GM12865 (cell line): ENCODE measurements at regions not wholly inside any gene's neighbourhood (a gene's known extent, or its start where the extent isn't known, plus 50 kb on each side); places are given as distances from the start of the nearest gene placed in this dataset.

ENCODE experiments used
- DNase-seq: peaks from one replicate; pipeline ENCODE4 v3.0.0; 2010; ENCODE audit warnings: low read depth
- H3K4me3 ChIP-seq: 2 replicates; pipeline ENCODE4 v1.5.1; 2011; ENCODE audit warnings: mild to moderate bottlenecking, low read depth, low read length, control low read depth
- TF ChIP-seq, protein P1 (sequence below): IDR thresholded peaks from 2 replicates; pipeline ENCODE4 v1.5.1; 2011; ENCODE audit warnings: low read length, control low read depth, low read depth, inconsistent platforms; ENCODE audit not compliant: insufficient read depth; ENCODE audit errors: missing control alignments

DNA sequence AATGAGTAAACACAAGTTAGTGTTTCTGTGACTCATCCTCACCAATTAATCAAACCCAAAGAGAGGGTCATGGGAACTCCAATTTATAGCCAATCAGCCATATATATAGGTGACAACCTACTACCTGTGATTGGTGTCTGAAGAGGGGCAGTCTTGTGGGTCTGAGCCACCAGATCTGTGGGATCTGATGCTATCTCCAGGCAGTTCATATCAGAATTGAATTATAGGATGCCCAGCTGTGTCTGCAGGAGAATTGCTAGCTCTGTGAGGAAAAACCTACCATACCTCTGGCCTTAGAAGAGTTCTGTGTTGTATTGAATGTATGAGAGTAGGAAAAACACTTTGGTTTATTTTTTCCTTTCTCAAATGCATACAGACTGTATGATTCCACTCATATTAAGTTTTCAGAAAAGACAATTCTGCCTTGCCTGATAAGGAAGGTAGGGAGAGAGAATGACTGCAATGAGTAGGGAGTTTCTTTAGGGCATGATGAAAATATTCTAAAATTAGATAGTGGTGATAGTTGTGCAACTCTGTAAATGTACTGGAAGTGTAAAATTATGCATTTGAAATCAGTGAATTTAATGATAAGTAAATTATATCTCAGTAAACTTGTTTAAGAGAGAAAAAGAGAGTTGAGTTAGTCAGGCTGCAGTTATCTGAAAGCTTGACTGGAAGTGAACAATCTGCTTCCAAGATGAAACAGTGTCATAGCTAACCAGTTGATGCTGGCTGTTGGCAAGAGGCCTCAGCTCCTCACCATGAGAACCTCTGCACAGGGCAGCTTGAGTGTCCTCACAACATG is 274.9 kb downstream of the AUH start:
- DNase-seq = no peak
- H3K4me3 ChIP-seq = no peak overlapping the region
- TF ChIP-seq, protein P1, sequence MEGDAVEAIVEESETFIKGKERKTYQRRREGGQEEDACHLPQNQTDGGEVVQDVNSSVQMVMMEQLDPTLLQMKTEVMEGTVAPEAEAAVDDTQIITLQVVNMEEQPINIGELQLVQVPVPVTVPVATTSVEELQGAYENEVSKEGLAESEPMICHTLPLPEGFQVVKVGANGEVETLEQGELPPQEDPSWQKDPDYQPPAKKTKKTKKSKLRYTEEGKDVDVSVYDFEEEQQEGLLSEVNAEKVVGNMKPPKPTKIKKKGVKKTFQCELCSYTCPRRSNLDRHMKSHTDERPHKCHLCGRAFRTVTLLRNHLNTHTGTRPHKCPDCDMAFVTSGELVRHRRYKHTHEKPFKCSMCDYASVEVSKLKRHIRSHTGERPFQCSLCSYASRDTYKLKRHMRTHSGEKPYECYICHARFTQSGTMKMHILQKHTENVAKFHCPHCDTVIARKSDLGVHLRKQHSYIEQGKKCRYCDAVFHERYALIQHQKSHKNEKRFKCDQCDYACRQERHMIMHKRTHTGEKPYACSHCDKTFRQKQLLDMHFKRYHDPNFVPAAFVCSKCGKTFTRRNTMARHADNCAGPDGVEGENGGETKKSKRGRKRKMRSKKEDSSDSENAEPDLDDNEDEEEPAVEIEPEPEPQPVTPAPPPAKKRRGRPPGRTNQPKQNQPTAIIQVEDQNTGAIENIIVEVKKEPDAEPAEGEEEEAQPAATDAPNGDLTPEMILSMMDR = no peak

DNA sequence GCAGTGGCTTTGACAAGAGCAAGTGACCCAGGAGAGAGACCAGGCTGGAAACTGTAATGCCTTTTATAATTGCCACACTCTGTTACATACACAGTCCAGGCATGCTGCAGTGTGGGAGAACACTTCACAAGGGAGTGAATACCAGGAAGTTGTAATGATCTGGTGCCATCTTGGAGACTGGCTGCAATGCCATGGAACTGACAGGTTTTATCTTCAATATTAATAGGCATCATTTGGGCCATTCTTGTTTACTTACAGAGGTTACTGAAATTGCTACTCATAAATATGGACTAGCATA is 274.3 kb downstream of the AUH start:
- no peak overlapping the region for H3K4me3 ChIP-seq
- TF ChIP-seq, protein P1 = no peak
- DNase-seq = no peak

DNA sequence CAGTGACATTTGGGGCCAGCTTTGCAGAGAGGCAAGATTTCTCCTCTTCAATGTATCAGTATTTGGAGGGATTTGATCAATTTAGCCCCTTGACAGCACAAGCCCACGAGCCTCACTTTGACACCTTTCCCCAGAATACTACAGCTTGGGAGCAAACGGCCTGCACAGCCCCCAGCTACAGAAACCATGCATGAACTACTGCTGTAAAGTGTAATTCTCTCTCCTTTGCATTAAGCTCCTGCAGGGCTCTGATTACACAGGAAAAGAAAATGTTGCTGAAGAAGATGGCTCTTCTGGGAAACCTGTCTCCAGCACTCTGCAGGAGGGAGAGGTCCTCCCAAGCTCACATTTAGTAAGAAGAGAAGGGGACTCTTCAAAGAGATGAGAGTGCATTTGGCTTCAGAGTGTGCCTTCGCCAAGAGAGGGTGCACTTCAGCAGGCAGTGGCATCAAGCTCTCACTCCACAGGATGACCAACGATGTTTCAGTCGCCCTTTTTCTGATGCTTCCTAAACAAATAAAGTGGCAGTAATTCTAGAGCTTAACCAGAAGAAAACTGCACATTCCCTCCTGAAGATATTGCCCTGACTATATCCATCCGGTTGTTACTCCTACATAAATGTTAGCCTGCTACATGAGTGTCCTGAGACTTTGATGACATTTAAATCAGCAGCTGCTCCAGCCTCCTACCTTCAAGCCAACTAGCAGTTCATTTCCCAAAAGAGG is 272.2 kb downstream of the AUH start:
- TF ChIP-seq, protein P1 = peak; percentile 38
- peak; percentile 33 for DNase-seq
- no peak overlapping the region for H3K4me3 ChIP-seq

DNA sequence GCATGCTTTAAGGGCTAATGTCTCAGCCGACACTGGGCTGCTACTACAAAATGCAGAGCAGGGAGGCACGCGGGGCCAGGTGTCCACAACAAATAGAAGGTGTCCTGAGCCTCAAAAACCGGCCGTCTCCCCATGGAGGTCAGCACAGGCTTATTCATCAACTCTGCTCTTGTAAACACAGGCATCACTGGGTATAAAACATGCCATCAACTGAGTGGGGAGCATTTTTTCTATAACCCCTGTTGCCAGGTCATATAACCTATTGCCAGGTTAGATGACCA is 271.6 kb downstream of the AUH start:
- DNase-seq = no peak
- TF ChIP-seq, protein P1 = no peak
- no peak overlapping the region for H3K4me3 ChIP-seq

DNA sequence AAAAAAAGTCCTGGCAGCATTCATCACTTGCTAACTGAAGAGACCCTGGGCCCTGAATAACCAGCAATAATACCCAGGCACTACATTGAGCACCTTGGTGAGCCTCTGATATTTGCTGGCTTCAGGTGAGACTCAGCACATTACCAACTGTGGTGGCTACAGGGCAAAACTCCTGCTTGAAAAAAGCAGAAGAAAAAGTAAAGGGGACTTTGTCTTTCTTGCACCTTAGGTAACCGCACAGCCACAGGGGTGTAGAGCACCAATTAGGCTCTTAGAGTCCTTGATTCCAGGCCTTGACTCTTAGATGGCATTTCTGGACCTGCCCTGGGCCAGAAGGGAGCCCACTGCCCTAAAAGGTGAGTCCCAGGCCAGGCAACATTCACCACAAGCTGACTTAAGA is 269.5 kb downstream of the AUH start:
- H3K4me3 ChIP-seq = no peak overlapping the region
- TF ChIP-seq, protein P1 = no peak
- DNase-seq = no peak

DNA sequence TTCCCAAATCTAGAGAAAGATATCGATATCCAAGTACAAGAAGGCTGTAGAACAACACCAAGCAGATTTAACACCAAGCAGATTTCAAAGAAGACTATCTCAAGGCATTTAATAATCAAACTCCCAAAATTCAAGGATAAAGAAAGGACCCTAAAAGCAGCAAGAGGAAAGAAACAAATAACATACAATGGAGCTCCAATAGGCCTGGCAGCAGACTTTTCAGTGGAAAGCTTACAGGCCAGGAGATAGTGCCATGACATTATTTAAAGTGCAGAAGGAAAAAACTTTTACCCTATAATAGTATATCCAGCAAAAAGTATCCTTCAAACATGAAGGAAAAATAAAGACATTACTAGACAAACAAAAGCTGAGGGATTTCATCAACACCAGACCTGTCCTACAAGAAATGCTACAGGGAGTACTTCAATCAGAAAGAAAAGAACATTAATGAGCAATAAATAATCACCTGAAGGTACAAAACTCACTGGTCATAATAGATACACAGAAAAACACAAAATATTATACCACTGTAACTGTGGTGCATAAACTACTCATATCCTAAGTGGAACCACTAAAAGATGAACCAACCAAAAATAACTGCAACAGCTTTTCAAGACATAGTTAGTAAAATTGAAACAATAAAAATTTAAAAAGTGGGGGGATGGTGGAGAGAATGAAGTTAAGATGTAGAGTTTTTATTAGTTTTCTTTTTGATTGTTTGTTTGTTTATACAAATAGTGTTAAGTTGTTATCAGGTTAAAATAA is 267.2 kb downstream of the AUH start:
- TF ChIP-seq, protein P1 = no peak
- H3K4me3 ChIP-seq = no peak overlapping the region
- no peak for DNase-seq
